Osteocyte (in vitro differentiated cells): ENCODE measurements at regions not wholly inside any gene's neighbourhood (a gene's known extent, or its start where the extent isn't known, plus 50 kb on each side); places are given as distances from the start of the nearest gene placed in this dataset.

Experiments
- DNase-seq: peaks from one replicate; pipeline ENCODE4 v3.0.0; 2021; ENCODE audit warnings: mixed read lengths; ENCODE audit not compliant: unreplicated experiment; ENCODE audit errors: extremely low spot score
- H3K27ac Mint-ChIP-seq: one replicate; pipeline ENCODE4 v1.8.0; 2021; ENCODE audit warnings: mild to moderate bottlenecking, mixed read lengths; ENCODE audit not compliant: unreplicated experiment
- H3K27me3 Mint-ChIP-seq: one replicate; pipeline ENCODE4 v1.8.0; 2021; ENCODE audit warnings: mixed read lengths; ENCODE audit not compliant: unreplicated experiment
- H3K36me3 Mint-ChIP-seq: one replicate; pipeline ENCODE4 v1.8.0; 2021; ENCODE audit warnings: mixed read lengths; ENCODE audit not compliant: unreplicated experiment
- H3K4me1 Mint-ChIP-seq: one replicate; pipeline ENCODE4 v1.8.0; 2021; ENCODE audit warnings: mixed read lengths; ENCODE audit not compliant: unreplicated experiment
- H3K4me3 Mint-ChIP-seq: one replicate; pipeline ENCODE4 v1.8.0; 2021; ENCODE audit warnings: mild to moderate bottlenecking, moderate library complexity, mixed read lengths; ENCODE audit not compliant: unreplicated experiment
- H3K9me3 Mint-ChIP-seq: one replicate; pipeline ENCODE4 v1.8.0; 2021; ENCODE audit warnings: mixed read lengths; ENCODE audit not compliant: unreplicated experiment
- CTCF ChIP-seq: fragments of 200-600 bp; sonication (generic); IDR thresholded peaks from 2 replicates; pipeline ENCODE4 v1.5.0; 2021; ENCODE audit warnings: antibody characterized with exemption, mild to moderate bottlenecking, moderate library complexity

GRCh38 chr1:193868425-193868824 is 682.0 kb upstream of the B3GALT2 start:
- H3K36me3 Mint-ChIP-seq: no peaks in the 10 kb centered on the region
- TF ChIP-seq CTCF: no peak
- H3K27me3 Mint-ChIP-seq: no peaks in the 10 kb centered on the region
- no peak overlapping the region for H3K4me3 Mint-ChIP-seq
- no peaks in the 10 kb centered on the region for H3K4me1 Mint-ChIP-seq
- no peak overlapping the region for H3K27ac Mint-ChIP-seq
- H3K9me3 Mint-ChIP-seq: peaks cover 6% of the 10 kb centered on the region
- no peak for DNase-seq

GRCh38 chr1:193856261-193856660 is 669.8 kb upstream of the B3GALT2 start:
- no peak for TF ChIP-seq CTCF
- Mint-ChIP-seq H3K4me1 (peaks cover 8% of the 10 kb centered on the region), H3K4me3 (no peak overlapping the region), H3K27ac (no peak overlapping the region), H3K36me3 (no peaks in the 10 kb centered on the region), H3K27me3 (no peaks in the 10 kb centered on the region), H3K9me3 (no peaks in the 10 kb centered on the region)
- DNase-seq: no peak

- H3K27ac Mint-ChIP-seq: peak overlapping the region; percentile 3
- no peak for TF ChIP-seq CTCF
- H3K4me3 Mint-ChIP-seq: no peak overlapping the region
- no peaks in the 10 kb centered on the region for H3K9me3 Mint-ChIP-seq
- H3K27me3 Mint-ChIP-seq: no peaks in the 10 kb centered on the region
- no peak for DNase-seq
- no peaks in the 10 kb centered on the region for H3K36me3 Mint-ChIP-seq
- H3K4me1 Mint-ChIP-seq: peaks cover 24% of the 10 kb centered on the region
Observed at GRCh38 chr1:193850745-193851144, 664.3 kb upstream of the B3GALT2 start.

GRCh38 chr1:193846876-193847604 is 660.6 kb upstream of the B3GALT2 start:
- Mint-ChIP-seq H3K27ac (no peak overlapping the region), H3K36me3 (no peaks in the 10 kb centered on the region), H3K9me3 (no peaks in the 10 kb centered on the region), H3K27me3 (no peaks in the 10 kb centered on the region), H3K4me1 (peaks cover 18% of the 10 kb centered on the region), H3K4me3 (no peak overlapping the region)
- TF ChIP-seq CTCF: no peak
- DNase-seq: no peak

GRCh38 chr1:193846411-193846810 is 660.0 kb upstream of the B3GALT2 start:
- H3K27me3 Mint-ChIP-seq: no peaks in the 10 kb centered on the region
- H3K4me1 Mint-ChIP-seq: peaks cover 17% of the 10 kb centered on the region
- DNase-seq: no peak
- H3K27ac Mint-ChIP-seq: no peak overlapping the region
- H3K36me3 Mint-ChIP-seq: no peaks in the 10 kb centered on the region
- TF ChIP-seq CTCF: no peak
- no peak overlapping the region for H3K4me3 Mint-ChIP-seq
- no peaks in the 10 kb centered on the region for H3K9me3 Mint-ChIP-seq
